Neural cell (in vitro differentiated cells): ENCODE measurements at regions not wholly inside any gene's neighbourhood (a gene's known extent, or its start where the extent isn't known, plus 50 kb on each side); places are given as distances from the start of the nearest gene placed in this dataset.

Experiments used
- H2AFZ ChIP-seq: fragments of 200-600, 300-800 bp; sonication (generic), shearing (Covaris generic); 2 replicates; pipeline ENCODE4 v1.6.0; 2014; ENCODE audit warnings: low read depth, mild to moderate bottlenecking, antibody characterized with exemption, low read length, moderate library complexity
- H3F3A ChIP-seq: fragments of 200-600 bp; shearing (Covaris generic); 2 replicates; pipeline ENCODE4 v1.6.1; 2016; ENCODE audit warnings: mild to moderate bottlenecking, moderate library complexity, mixed read lengths, antibody characterized with exemption, low read length; ENCODE audit not compliant: insufficient read depth, poor library complexity, severe bottlenecking
- H3K27ac ChIP-seq: fragments of 200-600, 300-800 bp; sonication (generic), shearing (Covaris generic); 2 replicates; pipeline ENCODE4 v1.5.1; 2014; ENCODE audit warnings: mild to moderate bottlenecking, low read length, moderate library complexity
- H3K27me3 ChIP-seq: fragments of 300-800, 200-600 bp; sonication (generic), shearing (Covaris generic); 2 replicates; pipeline ENCODE4 v1.6.0; 2014; ENCODE audit warnings: mild to moderate bottlenecking, low read depth, low read length, moderate library complexity; ENCODE audit not compliant: insufficient read depth
- H3K36me3 ChIP-seq: fragments of 300-800, 200-600 bp; sonication (generic), shearing (Covaris generic); 2 replicates; pipeline ENCODE4 v1.5.1; 2014; ENCODE audit warnings: mild to moderate bottlenecking, antibody characterized with exemption, low read length, moderate library complexity; ENCODE audit not compliant: insufficient read depth
- H3K4me2 ChIP-seq: fragments of 300-800, 200-600 bp; sonication (generic), shearing (Covaris generic); 2 replicates; pipeline ENCODE4 v1.6.0; 2014; ENCODE audit warnings: mild to moderate bottlenecking, low read length
- H3K4me3 ChIP-seq: fragments of 300-800, 200-600 bp; sonication (generic), shearing (Covaris generic); 2 replicates; pipeline ENCODE4 v1.5.1; 2014; ENCODE audit warnings: mild to moderate bottlenecking, low read length, moderate library complexity
- H3K79me2 ChIP-seq: fragments of 200-600 bp; shearing (Covaris generic); replicated peaks from 2 replicates; pipeline ENCODE4 v1.6.0; 2014; ENCODE audit warnings: mild to moderate bottlenecking, low read length, moderate library complexity; ENCODE audit not compliant: insufficient read depth
- H3K9ac ChIP-seq: fragments of 300-800, 200-600 bp; sonication (generic), shearing (Covaris generic); 2 replicates; pipeline ENCODE4 v1.6.1; 2016; ENCODE audit warnings: mild to moderate bottlenecking, low read length, mixed read lengths
- H3K9me2 ChIP-seq: fragments of 200-600 bp; shearing (Covaris generic); 2 replicates; pipeline ENCODE4 v1.6.1; 2016; ENCODE audit warnings: mild to moderate bottlenecking, low read length, mixed read lengths; ENCODE audit not compliant: insufficient read depth
- H3K9me3 ChIP-seq: fragments of 200-600, 300-800 bp; sonication (generic), shearing (Covaris generic); 2 replicates; pipeline ENCODE4 v1.6.1; 2016; ENCODE audit warnings: mild to moderate bottlenecking, mixed run types, low read length, moderate library complexity, mixed read lengths
- H4K20me1 ChIP-seq: fragments of 200-600 bp; shearing (Covaris generic); 2 replicates; pipeline ENCODE4 v1.6.1; 2016; ENCODE audit warnings: mild to moderate bottlenecking, mixed run types; ENCODE audit not compliant: insufficient read depth
- EP300 ChIP-seq: fragments of 450-650 bp; conservative IDR thresholded peaks from 2 replicates; pipeline ENCODE4 v1.6.1; 2014; ENCODE audit warnings: antibody characterized with exemption, mild to moderate bottlenecking, moderate library complexity; ENCODE audit not compliant: poor library complexity, severe bottlenecking
- EZH2 ChIP-seq: fragments of 200-600, 300-800 bp; shearing (Covaris generic), sonication (generic); IDR thresholded peaks from 2 replicates; pipeline ENCODE4 v1.6.1; 2014; ENCODE audit warnings: antibody characterized with exemption, low read length, borderline replicate concordance, mild to moderate bottlenecking; ENCODE audit not compliant: insufficient read depth, poor library complexity, severe bottlenecking
- MXI1 ChIP-seq: fragments of 450-650 bp; conservative IDR thresholded peaks from 2 replicates; pipeline ENCODE4 v1.6.1; 2014; ENCODE audit warnings: antibody characterized with exemption, mild to moderate bottlenecking; ENCODE audit not compliant: poor library complexity, severe bottlenecking
- POLR2AphosphoS5 ChIP-seq: IDR thresholded peaks from 2 replicates; pipeline ENCODE4 v1.6.1; 2012
- RAD21 ChIP-seq: fragments of 450-650 bp; conservative IDR thresholded peaks from 2 replicates; pipeline ENCODE4 v1.6.1; 2014; ENCODE audit warnings: antibody characterized with exemption, mild to moderate bottlenecking, moderate library complexity
- SMC3 ChIP-seq: fragments of 450-650 bp; conservative IDR thresholded peaks from 2 replicates; pipeline ENCODE4 v1.6.1; 2014; ENCODE audit warnings: antibody characterized with exemption, mild to moderate bottlenecking, moderate library complexity; ENCODE audit not compliant: poor library complexity
- TAF1 ChIP-seq: IDR thresholded peaks from 2 replicates; pipeline ENCODE4 v1.6.1; 2012; ENCODE audit warnings: low read depth
- TF ChIP-seq, protein P1 (sequence below): fragments of 450-650 bp; IDR thresholded peaks from 2 replicates; pipeline ENCODE4 v1.5.1; 2014; ENCODE audit warnings: antibody characterized with exemption, mild to moderate bottlenecking, moderate library complexity; ENCODE audit not compliant: poor library complexity, severe bottlenecking
- TF ChIP-seq, protein P2 (sequence below): IDR thresholded peaks from 2 replicates; pipeline ENCODE4 v1.6.1; 2012; ENCODE audit warnings: borderline replicate concordance

GRCh38 chr11:79786961-79787360 lies 346.1 kb upstream of the TENM4 start:
- H3K27me3 ChIP-seq = no peaks in the 10 kb centered on the region
- no peak overlapping the region for H3K27ac ChIP-seq
- H3K79me2 ChIP-seq = no peaks in the 10 kb centered on the region
- H3K9me3 ChIP-seq = no peaks in the 10 kb centered on the region
- H3K4me2 ChIP-seq = no peak overlapping the region
- H3F3A ChIP-seq = no peaks in the 10 kb centered on the region
- no peak overlapping the region for H2AFZ ChIP-seq
- H3K9me2 ChIP-seq = no peaks in the 10 kb centered on the region
- no peak overlapping the region for H3K9ac ChIP-seq
- H3K4me3 ChIP-seq = no peak overlapping the region
- no peak for TF ChIP-seq TAF1
- no peak for TF ChIP-seq MXI1
- no peak for TF ChIP-seq POLR2AphosphoS5
- TF ChIP-seq, protein P1, sequence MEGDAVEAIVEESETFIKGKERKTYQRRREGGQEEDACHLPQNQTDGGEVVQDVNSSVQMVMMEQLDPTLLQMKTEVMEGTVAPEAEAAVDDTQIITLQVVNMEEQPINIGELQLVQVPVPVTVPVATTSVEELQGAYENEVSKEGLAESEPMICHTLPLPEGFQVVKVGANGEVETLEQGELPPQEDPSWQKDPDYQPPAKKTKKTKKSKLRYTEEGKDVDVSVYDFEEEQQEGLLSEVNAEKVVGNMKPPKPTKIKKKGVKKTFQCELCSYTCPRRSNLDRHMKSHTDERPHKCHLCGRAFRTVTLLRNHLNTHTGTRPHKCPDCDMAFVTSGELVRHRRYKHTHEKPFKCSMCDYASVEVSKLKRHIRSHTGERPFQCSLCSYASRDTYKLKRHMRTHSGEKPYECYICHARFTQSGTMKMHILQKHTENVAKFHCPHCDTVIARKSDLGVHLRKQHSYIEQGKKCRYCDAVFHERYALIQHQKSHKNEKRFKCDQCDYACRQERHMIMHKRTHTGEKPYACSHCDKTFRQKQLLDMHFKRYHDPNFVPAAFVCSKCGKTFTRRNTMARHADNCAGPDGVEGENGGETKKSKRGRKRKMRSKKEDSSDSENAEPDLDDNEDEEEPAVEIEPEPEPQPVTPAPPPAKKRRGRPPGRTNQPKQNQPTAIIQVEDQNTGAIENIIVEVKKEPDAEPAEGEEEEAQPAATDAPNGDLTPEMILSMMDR = no peak
- TF ChIP-seq, protein P2, sequence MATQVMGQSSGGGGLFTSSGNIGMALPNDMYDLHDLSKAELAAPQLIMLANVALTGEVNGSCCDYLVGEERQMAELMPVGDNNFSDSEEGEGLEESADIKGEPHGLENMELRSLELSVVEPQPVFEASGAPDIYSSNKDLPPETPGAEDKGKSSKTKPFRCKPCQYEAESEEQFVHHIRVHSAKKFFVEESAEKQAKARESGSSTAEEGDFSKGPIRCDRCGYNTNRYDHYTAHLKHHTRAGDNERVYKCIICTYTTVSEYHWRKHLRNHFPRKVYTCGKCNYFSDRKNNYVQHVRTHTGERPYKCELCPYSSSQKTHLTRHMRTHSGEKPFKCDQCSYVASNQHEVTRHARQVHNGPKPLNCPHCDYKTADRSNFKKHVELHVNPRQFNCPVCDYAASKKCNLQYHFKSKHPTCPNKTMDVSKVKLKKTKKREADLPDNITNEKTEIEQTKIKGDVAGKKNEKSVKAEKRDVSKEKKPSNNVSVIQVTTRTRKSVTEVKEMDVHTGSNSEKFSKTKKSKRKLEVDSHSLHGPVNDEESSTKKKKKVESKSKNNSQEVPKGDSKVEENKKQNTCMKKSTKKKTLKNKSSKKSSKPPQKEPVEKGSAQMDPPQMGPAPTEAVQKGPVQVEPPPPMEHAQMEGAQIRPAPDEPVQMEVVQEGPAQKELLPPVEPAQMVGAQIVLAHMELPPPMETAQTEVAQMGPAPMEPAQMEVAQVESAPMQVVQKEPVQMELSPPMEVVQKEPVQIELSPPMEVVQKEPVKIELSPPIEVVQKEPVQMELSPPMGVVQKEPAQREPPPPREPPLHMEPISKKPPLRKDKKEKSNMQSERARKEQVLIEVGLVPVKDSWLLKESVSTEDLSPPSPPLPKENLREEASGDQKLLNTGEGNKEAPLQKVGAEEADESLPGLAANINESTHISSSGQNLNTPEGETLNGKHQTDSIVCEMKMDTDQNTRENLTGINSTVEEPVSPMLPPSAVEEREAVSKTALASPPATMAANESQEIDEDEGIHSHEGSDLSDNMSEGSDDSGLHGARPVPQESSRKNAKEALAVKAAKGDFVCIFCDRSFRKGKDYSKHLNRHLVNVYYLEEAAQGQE = no peak
- no peak for TF ChIP-seq RAD21
- TF ChIP-seq SMC3 = no peak
- no peaks in the 10 kb centered on the region for H3K36me3 ChIP-seq
- no peaks in the 10 kb centered on the region for H4K20me1 ChIP-seq

GRCh38 chr11:79783833-79784232 lies 343.0 kb upstream of the TENM4 start:
- H3K79me2 ChIP-seq = no peaks in the 10 kb centered on the region
- TF ChIP-seq, protein P2 = no peak
- TF ChIP-seq EZH2 (no peak), EP300 (no peak), MXI1 (no peak), SMC3 (no peak), RAD21 (no peak), POLR2AphosphoS5 (no peak), TAF1 (no peak)
- TF ChIP-seq, protein P1 = no peak

More at GRCh38 chr11:79783833-79784232, 343.0 kb upstream of the TENM4 start:
- Histone ChIP-seq H3K36me3 (no peaks in the 10 kb centered on the region), H3K9me2 (no peaks in the 10 kb centered on the region), H3K9me3 (no peaks in the 10 kb centered on the region), H2AFZ (no peak overlapping the region), H3K27ac (no peak overlapping the region), H4K20me1 (no peaks in the 10 kb centered on the region), H3K4me2 (no peak overlapping the region), H3K9ac (no peak overlapping the region), H3K4me3 (no peak overlapping the region), H3F3A (no peaks in the 10 kb centered on the region), H3K27me3 (no peaks in the 10 kb centered on the region)
